NCI-H2029 treated with DMSO at 0.1 percent for 48 hours (cell line): ENCODE measurements at regions not wholly inside any gene's neighbourhood (a gene's known extent, or its start where the extent isn't known, plus 50 kb on each side); places are given as distances from the start of the nearest gene placed in this dataset.

Experiments used
- DNase-seq: peaks from one replicate; lab custom pipeline; 2025; lab: John Stamatoyannopoulos, UW

DNA sequence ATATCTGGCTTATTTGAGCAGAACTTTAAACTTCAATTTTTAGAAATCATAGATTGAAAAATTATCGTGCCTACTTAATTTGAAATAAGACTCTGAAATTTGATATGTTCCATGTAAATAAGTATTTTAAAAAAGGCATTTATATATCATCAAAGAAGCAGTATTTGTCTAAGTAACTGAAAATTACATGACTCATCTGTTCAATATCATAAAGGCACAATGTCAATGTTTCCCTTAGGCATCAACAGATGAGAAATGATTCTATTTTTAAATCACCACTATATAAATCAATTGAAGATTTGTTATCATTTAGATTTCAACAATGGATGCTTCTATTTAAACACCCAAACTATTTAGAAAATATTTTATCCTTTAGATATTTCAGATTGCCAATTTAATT, 142.9 kb upstream of the POU5F2 start:
- DNase-seq: no peak

DNA sequence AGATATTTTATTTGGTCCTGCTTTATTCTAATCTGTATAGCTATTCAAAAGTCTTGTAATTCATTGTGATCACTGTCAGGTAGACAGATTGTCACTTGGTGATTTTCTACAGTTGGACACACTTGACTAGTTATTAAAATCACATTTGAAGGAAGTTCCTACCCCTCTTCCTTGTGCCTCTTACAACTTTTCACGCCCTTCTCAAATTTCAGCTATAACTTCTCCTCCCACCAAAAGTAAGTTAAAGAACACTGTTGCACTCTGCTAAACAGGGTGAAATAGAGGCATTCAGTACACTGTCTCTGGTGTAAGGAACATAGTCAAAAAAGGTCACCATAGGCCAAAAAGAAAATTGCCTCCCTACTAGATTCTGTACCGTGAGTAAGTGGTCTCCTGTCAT, 142.1 kb upstream of the POU5F2 start:
- no peak for DNase-seq

DNA sequence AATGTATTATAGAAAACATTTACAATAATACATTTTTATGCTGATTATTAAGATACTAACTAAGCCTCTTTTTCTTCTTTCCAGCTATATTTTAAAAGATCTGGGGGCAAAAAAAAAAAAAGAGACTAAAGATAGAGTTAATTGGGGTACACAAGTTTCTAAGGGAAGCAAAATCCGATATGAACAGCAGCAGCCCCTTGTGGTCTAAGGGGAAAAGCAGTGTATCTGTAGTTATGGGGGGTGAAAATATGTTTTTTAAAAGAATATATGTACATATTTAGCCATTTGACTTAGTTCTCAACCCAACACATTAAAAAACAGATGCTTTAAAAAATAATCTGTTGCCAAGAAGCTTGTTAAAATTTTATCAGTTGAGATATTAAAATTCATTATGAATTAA, 134.3 kb upstream of the POU5F2 start:
- no peak for DNase-seq

DNA sequence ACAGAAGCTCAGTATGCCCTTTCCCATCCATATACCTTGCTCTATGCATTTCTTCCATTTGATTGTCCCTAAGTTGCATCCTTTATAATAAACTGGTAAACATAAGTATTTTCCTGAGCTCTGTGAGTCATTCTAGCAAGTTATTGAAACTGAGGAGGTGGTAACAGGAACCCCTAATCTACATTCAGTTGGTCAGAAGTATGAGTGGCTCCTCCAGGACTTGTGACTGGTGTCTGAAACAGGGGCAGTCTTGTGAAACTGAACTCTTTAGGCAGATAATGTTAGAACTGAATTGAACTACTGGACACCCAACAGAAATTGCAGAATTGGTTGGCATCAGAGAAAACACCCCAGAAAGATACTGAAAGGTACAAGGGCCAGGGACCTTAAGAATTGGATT, 133.1 kb upstream of the POU5F2 start:
- DNase-seq: no peak

DNA sequence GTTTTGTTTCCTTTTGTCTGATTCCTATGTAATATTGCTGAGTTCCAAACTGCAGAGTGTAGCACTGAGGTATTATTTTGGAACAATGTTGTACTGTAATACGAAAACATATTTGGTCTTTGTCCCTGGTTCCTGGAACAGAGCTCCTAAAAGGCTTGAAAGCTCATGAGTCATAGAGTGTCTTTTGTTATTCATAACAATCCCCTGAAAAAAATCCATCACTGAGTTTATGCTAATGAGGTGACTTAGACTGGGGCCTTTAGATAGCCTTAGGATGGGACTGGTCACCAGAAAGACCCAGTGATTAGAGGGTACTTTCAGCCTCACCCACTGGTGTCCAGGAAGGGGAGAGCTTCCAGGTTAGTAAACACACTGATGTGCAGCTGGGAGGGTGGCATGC, 132.7 kb upstream of the POU5F2 start:
- DNase-seq: no peak

DNA sequence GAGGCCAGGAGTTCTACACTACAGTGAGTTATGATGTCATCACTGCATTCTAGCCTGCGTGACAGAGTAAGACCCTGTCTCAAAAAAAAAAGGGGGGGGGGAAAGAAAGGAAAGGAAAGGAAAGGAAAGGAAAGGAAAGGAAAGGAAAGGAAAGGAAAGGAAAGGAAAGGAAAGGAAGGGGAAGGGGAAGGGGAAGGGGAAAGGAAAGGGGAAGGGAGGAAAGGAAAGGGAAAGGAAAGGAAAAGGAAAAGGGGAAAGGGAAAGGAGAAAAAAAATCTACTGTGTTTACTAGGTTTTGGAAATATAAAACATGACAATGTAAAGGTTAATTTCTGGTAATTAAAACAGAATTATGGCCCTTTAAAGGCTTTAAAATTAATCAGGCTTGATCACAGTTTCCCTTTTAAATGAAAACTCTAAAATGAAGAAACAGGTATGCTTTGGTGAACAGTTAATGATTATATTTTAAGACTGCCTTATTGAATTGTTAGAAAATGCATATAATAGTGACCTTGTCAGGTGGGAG, 131.9 kb upstream of the POU5F2 start:
- no peak for DNase-seq

DNA sequence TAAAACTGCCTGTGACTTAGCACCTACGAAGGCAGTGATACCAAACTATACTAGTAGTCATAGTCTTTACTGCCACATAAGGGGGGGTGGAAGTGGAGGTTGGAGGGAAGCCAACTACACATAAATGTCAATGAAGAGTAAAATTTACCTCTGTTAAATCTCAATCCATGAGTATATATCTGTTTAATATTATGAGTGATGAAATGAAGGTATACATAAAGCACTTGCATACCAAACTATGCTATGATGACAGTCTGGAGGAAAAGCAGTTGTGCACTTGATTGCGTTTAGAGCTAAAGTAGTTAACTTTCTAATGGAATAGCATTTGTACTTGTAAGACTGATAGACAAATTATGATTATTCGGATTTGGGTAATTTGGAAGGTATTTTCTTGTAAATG, 129.2 kb upstream of the POU5F2 start:
- DNase-seq: no peak

DNA sequence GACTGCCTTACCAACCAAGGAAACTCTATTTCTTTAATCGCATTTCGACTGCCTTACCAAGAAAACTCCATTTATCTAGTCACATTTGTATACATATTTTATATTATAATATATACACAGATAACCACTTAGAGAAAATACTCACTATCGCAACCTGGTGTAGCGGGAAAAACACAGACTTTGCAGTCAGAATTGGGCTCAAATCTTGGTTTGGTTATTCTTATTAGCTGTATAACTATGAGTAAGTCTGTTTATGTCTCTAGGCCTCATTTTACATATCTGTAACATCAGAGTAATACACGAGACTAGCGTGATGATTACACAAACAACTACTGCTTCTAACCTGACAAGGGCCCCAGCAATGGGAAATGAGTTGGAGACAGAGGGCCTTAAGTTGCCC, 127.5 kb upstream of the POU5F2 start:
- no peak for DNase-seq

DNA sequence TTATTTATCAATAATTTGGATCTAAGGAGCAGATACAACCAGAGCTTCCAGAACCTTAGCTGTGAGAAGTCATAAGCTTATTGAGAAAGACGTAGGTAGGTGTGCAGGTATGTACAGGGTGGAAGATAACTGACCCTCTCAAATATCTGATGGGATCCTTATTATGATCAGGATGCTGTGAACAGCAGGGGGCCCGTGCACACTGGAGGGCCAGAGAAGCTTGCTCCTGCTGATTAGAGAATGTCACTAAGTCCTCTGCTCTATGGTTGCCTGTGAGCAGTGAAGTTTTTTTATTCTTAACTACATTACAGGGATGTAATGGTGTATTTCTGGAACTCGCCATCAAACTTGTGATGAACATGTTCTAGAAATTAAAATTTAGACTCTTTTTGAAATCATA, 108.9 kb upstream of the POU5F2 start:
- DNase-seq: no peak

DNA sequence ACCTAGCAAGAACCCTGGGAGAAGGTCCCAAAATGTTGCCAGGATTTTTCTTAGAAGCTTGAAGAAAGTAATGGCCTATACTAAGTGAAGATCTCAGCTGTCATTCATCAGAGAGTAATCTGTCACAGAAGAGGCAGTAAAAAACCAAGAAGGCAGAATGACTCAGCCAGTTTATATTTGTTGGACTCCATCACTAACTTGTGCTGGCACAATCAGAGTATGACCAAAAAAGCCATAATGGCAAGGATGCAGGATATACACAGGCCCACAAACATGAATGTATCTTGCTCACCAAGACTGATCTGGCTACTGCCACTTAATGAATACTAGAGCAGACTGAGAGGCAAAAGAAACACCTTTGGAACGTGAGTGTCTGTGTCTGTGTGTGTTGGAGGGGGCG, 104.0 kb upstream of the POU5F2 start:
- no peak for DNase-seq

DNA sequence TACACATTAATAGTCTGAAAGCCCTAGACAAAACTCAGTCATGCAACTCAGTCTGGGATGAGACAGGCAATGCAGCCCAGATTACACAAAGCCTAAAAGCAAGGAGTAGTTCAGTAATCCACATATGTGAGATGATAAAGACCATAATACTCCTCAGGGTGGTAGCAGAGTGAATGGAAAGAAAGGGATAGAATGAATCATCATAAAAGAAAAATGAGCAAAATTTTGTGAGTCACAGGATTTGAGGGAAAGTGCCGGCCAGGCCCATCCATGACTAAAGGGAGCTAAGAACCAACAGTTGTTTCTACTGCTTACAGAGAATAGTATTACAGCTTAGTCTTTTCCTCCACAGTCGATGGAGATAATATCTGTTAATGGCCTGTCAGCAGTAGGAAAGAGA, 90.0 kb upstream of the POU5F2 start:
- no peak for DNase-seq

DNA sequence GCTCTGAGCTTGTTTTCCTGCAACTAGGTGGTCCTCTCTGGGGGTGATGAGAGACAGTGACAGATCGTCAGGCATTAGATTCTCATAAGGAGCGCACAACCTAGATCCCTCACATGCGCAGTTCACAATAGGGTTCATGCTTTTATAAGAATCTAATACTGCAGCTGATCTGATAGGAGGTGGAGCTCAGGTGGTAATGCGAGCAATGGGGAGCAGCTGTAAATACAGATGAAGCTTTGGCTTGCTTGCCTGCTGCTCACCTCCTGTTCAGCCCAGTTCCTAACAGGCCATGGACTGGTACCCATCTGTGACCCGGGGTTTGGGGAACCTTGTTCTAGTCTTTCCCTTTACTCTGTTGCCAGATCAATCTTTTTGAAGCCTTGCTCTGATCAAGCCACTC, 89.5 kb upstream of the POU5F2 start:
- no peak for DNase-seq

DNA sequence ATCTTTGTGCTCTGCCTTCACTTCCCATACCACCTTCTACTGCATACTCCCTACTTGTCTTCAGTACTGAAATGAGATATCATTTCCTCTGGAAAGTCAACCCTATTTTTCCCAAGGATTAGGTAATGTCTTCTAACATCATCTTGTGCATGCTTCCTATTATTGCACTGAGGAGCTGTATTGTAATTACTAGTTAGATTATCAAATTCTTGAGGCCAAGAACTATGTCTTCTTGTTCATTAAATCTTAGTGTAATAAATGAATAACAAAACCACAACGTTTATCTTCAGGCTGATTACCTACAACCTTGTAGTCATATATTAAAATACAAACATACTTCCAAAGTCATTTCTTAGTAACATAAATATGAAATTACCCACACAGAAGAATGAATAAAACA, 87.9 kb upstream of the POU5F2 start:
- no peak for DNase-seq

DNA sequence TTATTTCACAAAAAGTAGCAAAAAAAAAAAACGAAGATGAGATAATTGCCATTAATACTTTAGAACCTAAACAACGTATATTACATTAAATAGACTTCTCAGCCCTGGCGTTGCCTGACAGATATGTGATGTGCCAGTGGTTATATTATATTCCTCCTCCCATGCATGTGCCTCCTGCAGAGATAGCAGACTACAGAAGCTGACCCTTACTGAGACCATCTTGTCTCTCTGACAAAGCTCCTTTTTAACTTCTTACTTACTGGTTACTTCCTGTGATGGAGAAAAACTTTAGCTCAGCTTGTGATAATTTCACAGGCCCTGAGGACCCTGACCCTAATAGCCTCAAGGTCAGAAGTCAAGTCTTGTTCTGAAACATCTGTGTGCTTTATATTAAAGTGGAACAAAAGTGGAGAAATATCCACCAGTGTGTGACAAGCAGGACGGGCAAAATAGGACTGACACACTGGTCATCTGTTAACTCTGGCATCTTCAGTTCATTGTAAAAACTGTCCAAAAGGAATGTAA, 80.6 kb upstream of the POU5F2 start:
- no peak for DNase-seq

DNA sequence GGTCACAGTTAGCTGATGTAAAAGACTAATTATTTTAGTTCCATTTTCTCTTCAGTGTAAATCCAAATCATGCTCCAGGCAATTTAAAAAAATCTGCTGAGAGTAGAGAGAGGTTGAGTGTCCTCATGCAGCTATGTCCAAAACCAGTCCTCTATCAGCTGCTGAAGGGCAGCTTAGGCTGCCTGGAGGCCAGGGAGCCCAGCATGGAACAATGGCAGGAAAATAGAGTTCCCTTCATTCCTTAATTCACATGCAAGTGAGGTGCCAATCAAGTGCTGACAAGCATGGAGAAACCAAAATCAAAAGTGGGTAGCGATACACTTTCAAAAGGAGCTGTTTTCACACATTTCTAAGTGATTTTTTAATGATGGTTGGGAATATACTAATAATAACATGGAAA, 78.3 kb upstream of the POU5F2 start:
- no peak for DNase-seq

DNA sequence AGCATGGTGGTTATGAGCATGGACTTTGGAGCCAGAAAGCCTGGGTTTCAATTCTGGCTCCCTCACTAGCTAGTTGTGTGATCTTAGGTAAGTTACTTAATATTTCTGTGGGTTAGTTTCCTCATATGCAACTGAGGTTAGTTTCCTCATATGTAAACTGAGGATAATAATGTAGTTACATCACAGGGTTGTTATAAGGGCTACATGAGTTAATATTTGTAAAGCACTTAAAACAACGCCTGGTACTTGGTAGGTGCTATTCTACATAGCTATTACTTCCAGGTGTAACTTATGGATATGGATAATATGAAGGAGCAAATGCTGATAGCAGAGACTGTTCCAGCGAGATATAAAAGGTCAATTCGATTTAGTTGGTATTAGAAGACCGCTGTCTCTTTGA, 69.4 kb upstream of the POU5F2 start:
- DNase-seq: no peak

DNA sequence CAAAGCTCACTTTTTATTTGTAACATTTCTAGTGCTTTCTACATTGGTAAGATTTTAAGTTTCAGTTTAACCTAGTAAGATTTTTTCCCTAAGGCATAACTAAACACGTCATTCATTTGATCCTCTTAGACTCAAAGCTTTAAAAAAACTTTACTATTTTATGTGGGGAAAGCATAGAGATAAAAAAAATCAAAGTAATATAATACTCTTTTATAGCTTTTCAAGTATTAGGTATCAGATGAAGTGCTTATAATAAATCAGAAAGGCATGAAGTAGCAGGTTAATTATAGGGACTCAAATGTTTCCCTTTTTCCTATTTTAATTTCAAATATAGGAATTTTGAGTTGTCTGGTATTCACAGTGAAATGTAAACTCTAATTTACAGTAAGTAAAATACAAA, 68.0 kb upstream of the POU5F2 start:
- no peak for DNase-seq

DNA sequence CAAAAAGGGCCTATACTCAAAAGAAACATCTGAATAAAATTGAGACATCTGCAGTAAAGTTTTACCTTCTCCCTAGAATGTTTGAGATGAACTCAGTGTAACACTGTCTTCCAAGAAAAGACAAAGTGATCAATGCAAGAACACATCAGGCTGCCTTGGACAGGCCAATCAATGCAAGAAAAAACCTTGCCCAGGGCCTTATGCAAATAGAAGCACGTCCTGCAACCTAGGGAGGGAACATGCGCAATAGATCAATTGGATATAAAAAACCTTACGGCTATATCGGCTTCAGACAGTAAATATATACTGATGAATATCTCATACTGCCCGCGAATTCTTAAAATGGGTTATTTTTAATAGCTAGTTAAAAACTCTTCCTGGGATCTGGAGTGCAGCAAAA, 66.4 kb upstream of the POU5F2 start:
- no peak for DNase-seq

DNA sequence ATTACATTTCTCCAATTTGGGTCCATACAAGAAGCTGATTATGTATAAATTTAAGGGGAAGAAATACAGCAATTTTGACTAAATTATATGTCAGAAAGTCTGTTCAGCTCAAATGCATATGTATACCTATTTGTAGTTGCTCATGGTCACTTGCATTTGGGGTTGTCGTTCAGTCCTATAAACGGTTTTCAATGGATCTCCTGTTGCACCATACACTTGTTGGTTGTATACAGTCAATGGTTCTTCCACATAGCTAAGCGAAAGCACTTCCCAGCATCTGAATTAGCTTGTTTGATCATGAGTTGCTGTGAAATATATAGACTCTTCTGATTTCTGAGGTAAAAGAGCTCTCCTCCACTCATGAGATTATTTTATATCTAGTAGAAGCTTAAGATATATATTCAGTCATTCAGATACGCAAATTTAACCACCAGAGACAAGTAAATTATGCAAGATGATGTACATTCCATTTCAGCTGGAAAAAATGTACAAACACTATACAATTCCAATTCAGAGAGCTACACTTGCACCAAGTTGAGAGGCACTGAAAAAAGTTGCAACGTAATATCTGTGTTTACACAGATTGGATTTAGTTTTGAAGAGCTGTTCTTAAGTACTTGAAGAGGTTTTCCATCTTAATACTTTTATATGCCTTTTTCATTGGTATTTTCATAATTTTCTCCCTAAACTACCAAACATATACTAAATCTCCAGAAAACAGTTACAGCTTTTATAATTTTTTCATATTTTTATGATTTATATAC, 64.4 kb upstream of the POU5F2 start:
- DNase-seq: no peak

DNA sequence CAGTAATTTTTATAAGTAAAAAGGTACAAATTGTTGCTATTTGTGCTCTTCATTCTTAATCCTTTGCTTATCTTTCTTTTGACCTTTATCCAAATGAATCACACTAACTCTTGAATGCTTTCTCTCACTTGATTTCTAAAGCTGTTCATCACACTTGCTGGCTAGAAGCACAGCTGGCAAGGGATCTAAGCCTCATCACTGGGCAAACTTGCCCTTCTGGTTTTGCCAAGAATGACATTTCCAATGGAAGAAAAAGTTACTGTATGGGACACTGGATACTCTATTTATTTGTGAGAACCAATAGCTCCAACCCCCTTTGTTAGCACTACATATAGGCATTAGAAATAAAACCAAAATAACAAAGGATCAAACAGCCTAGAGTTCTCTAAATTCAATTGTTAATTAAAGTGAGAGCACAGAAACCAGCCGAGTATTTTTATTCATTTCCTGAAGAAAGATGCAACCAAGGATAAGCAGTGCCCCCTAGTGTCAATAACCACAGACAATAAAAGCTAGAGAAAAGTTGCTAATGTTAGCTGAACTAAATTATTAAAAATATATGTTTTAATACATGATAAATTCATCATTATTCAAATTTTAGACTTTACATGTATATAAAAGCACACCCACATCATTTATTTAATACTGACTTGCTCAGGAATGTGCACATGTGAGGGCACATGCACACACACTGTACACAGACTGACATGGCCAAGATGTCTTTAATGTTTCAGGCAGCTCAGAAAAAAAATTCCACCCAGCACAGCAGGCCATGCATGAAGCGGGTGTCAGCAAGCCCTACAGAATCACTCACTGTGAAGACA, 59.8 kb upstream of the POU5F2 start:
- DNase-seq: peak; percentile 58

DNA sequence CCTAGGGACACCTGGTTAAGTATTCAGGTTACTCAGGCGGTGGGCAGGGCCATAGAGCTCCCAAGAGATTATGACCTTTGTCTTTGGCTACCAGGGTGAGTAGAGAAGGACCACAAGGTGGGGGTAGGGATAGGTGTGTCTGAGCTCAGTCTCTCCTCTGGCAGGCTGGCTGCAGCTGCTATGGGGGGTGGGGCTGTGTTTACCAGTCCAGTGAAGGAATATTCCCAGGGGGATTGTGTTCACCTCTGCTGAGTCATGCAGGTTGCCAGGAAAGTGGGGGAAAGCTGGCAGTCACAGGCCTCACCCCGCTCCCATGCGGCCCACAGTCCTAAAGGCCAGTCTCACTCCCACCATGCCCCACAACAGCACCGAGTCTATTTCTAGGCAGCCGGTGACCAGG, 53.6 kb upstream of the POU5F2 start:
- no peak for DNase-seq

DNA sequence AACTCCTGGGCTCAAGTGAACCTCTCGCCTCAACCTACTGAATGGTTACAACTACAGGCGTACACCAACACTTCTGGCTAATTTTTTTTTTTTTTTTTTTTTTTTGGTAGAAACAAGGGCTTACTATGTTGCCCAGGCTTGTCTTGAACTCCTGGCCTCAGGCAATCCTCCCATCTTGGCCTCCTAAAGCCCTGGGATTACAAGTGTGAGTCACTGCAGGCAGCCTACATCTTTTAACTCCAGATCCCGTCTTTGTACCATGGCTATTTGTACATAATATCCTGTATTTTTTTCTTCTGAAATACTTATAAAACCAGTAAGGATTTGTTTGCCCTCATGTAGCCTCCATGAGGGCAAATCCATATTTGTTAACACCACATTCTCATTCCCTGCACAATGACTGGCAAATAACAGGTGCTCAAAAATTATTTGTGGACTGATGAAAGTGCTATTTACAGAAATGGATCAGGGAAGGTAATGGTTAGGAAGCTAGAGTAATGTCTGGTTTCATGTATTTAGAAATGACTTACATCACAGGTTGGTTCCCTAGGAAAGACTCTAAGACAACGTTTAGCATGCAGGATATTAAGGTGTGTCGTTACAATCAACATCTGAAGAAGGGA, 51.9 kb upstream of the POU5F2 start:
- no peak for DNase-seq

DNA sequence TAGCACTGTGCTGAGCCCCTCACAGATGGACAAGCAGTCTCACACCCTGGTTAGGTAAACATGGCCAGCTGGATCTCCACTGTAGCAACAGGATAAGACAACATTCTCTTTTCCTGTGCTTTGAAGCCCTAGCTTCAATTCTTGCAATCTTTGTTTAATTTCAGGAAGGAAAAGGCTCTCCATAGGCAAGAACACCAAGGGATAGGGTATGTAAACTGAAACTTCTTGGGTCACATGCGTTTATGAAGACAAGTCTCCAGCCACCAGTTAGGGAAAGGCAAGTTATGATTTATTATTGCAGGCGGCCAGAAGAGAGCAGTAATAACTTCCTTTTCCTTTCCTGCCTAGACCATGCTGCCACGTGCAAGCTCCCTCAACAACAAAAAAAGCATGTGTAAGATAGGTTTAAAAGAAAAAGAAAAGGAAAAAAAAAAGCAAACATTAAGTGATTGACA, 50.1 kb upstream of the POU5F2 start:
- no peak for DNase-seq
